IMR-90 (cell line): ENCODE measurements at regions not wholly inside any gene's neighbourhood (a gene's known extent, or its start where the extent isn't known, plus 50 kb on each side); places are given as distances from the start of the nearest gene placed in this dataset.
"Not testable (repeated sequence)": the region's sequence is repeated elsewhere in the genome, so short reads cannot be mapped to it uniquely, and the experiment has no call there.

Experiments
- ATAC-seq: fragments of 200-7000 bp; cut with Tn5 transposase; 2 replicates; pipeline ENCODE4 v1.9.1; 2020; ENCODE audit warnings: low read depth, mild to moderate bottlenecking, moderate library complexity
- BruUV-seq: library from RNA; stranded (reverse); fragments of 400-500 nt; replicated peaks from 2 replicates; lab custom pipeline; 2021; lab: Mats Ljungman, UMichigan
- CTCF ChIA-PET: fragments of 300-600 bp; formaldehyde crosslinking; extraction: SDS; loops from one replicate; lab custom pipeline; 2021; ENCODE audit warnings: antibody characterized with exemption; lab: Yijun Ruan, JAX
- POLR2A ChIA-PET: fragments of 300-600 bp; sonication (Branson Sonifier 250); formaldehyde crosslinking; loops from one replicate; lab custom pipeline; 2022; ENCODE audit warnings: antibody characterized with exemption; ENCODE audit not compliant: unreplicated experiment; lab: Charles Lee
- DNase-seq: peaks from one replicate; pipeline ENCODE4 v3.0.0; 2013
- H2AFZ ChIP-seq: replicated peaks from 2 replicates; pipeline ENCODE3; 2013; ENCODE audit warnings: low read length, mild to moderate bottlenecking; ENCODE audit not compliant: poor library complexity
- H2AK5ac ChIP-seq: 2 replicates; pipeline ENCODE4 v1.6.1; 2013; ENCODE audit warnings: low read depth, low read length, inconsistent platforms
- H2AK9ac ChIP-seq: replicated peaks from 2 replicates; pipeline ENCODE3; 2013; ENCODE audit warnings: mild to moderate bottlenecking, low read depth, low read length, moderate library complexity; ENCODE audit not compliant: poor library complexity
- H2BK120ac ChIP-seq: 2 replicates; pipeline ENCODE4 v1.6.1; 2013; ENCODE audit warnings: low read depth, low read length, inconsistent platforms
- H2BK15ac ChIP-seq: 3 replicates; pipeline ENCODE4 v1.6.1; 2013; ENCODE audit warnings: low read depth, low read length, inconsistent platforms
- H2BK20ac ChIP-seq: 2 replicates; pipeline ENCODE4 v1.6.1; 2013; ENCODE audit warnings: low read depth, mild to moderate bottlenecking, inconsistent platforms, low read length, moderate library complexity
- H2BK5ac ChIP-seq: 2 replicates; pipeline ENCODE4 v1.6.1; 2013; ENCODE audit warnings: mild to moderate bottlenecking, low read depth, low read length, inconsistent platforms; ENCODE audit not compliant: poor library complexity, severe bottlenecking
- H3K14ac ChIP-seq: replicated peaks from 2 replicates; pipeline ENCODE4 v1.6.1; 2013; ENCODE audit warnings: low read depth, low read length, inconsistent platforms
- H3K18ac ChIP-seq: 2 replicates; pipeline ENCODE4 v1.6.1; 2013; ENCODE audit warnings: low read depth, low read length, control low read depth
- H3K23ac ChIP-seq: 2 replicates; pipeline ENCODE4 v1.6.1; 2013; ENCODE audit warnings: low read depth, low read length, inconsistent platforms
- H3K27ac ChIP-seq: 2 replicates; pipeline ENCODE4 v1.5.1; 2013; ENCODE audit warnings: mild to moderate bottlenecking, control low read depth, low read length; ENCODE audit not compliant: insufficient read depth
- H3K27me3 ChIP-seq: 2 replicates; pipeline ENCODE4 v1.6.1; 2013; ENCODE audit warnings: low read length; ENCODE audit not compliant: control insufficient read depth, insufficient read depth
- H3K36me3 ChIP-seq: 2 replicates; pipeline ENCODE4 v1.6.1; 2013; ENCODE audit warnings: low read length, mixed read lengths; ENCODE audit not compliant: control insufficient read depth, insufficient read depth
- H3K4ac ChIP-seq: 2 replicates; pipeline ENCODE4 v1.6.1; 2013; ENCODE audit warnings: low read depth, low read length, inconsistent platforms
- H3K4me1 ChIP-seq: 2 replicates; pipeline ENCODE4 v1.6.1; 2013; ENCODE audit warnings: low read length, mixed read lengths; ENCODE audit not compliant: control insufficient read depth, insufficient read depth
- H3K4me2 ChIP-seq: 2 replicates; pipeline ENCODE4 v1.6.1; 2013; ENCODE audit warnings: low read depth, mild to moderate bottlenecking, control low read depth, low read length, moderate library complexity
- H3K4me3 ChIP-seq: 2 replicates; pipeline ENCODE4 v1.5.1; 2013; ENCODE audit warnings: low read depth, mild to moderate bottlenecking, control low read depth, low read length, moderate library complexity; ENCODE audit not compliant: insufficient read depth
- H3K56ac ChIP-seq: 2 replicates; pipeline ENCODE4 v1.6.1; 2013; ENCODE audit warnings: low read length, inconsistent platforms; ENCODE audit not compliant: insufficient read depth; ENCODE audit errors: extremely low read depth
- H3K79me1 ChIP-seq, 2 experiments: 2 replicates each; pipeline ENCODE4 v1.6.1; 2013; ENCODE audit warnings: low read length in 2 of 2, inconsistent platforms in 1 of 2, low read depth in 1 of 2
- H3K9ac ChIP-seq: 2 replicates; pipeline ENCODE4 v1.6.1; 2013; ENCODE audit warnings: low read depth, low read length, control low read depth
- H3K9me1 ChIP-seq: 2 replicates; pipeline ENCODE4 v1.6.1; 2013; ENCODE audit warnings: low read length, inconsistent platforms; ENCODE audit not compliant: insufficient read depth
- H3K9me3 ChIP-seq: 2 replicates; pipeline ENCODE4 v1.6.1; 2013; ENCODE audit warnings: low read length; ENCODE audit not compliant: control insufficient read depth, insufficient read depth
- H4K20me1 ChIP-seq: 2 replicates; pipeline ENCODE4 v1.6.1; 2013; ENCODE audit warnings: low read length, inconsistent platforms; ENCODE audit not compliant: insufficient read depth
- H4K5ac ChIP-seq: 2 replicates; pipeline ENCODE4 v1.6.1; 2013; ENCODE audit warnings: mild to moderate bottlenecking, low read depth, low read length, control low read depth
- H4K8ac ChIP-seq, 2 experiments: 2 replicates each; pipeline ENCODE4 v1.6.1; 2013; ENCODE audit warnings: low read depth in 2 of 2, low read length in 2 of 2, control low read depth in 1 of 2, inconsistent platforms in 1 of 2
- H4K91ac ChIP-seq: 2 replicates; pipeline ENCODE4 v1.6.1; 2013; ENCODE audit warnings: low read depth, low read length, inconsistent platforms; ENCODE audit not compliant: insufficient read depth
- WGBS, 2 experiments: methylation state at CpG; one replicate each; pipeline versions ENCODE4 v1.1.5 to v1.1.7; 2013; ENCODE audit warnings: missing lambda C conversion rate in 2 of 2; ENCODE audit not compliant: insufficient read length in 1 of 2; ENCODE audit errors: extremely low coverage in 2 of 2; 5-methylcytosine and 5-hydroxymethylcytosine counted together
- dilution Hi-C: fragments of 300-500 bp; cut with HindIII; formaldehyde crosslinking; loops from one replicate; pipeline ENCODE4 v1.14.3; 2018; ENCODE audit warnings: low sequenced_read_pairs; ENCODE audit not compliant: unreplicated experiment
- in situ Hi-C: fragments of 300-500 bp; cut with MboI; formaldehyde crosslinking; loops from 3 replicates; pipeline ENCODE4 v1.14.3; 2019; ENCODE audit warnings: low sequenced_read_pairs, inconsistent platforms, mixed read lengths
- intact Hi-C: fragments of 100-400 bp; cut with micrococcal nuclease; formaldehyde crosslinking; loops from 2 replicates; pipeline ENCODE4 v1.10.0; 2022

DNA sequence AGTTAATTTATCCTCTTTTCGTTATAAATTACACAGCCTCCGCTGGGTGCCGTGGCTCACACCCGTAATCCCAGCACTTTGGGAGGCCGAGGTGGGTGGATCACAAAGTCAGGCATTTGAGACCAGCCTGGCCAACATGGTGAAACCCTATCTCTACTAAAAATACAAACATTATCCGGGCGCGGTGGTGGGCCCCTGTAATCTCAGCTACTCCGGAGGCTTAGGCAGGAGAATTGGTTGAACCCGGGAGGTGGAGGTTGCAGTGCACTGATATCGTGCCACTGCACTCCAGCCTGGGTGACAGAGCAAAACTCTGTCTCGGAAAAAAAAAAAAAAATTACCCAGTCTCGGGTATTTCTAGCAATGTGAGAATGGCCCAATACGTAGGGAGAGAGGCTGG is 590.6 kb downstream of the RFPL4B start:
- H4K91ac ChIP-seq, H2AFZ ChIP-seq, H3K79me1 ChIP-seq, H3K4me1 ChIP-seq, POLR2A ChIA-PET, ATAC-seq, H2AK5ac ChIP-seq, H3K27me3 ChIP-seq, H3K14ac ChIP-seq, H2AK9ac ChIP-seq, intact Hi-C loops, H3K9ac ChIP-seq, H3K9me1 ChIP-seq, H2BK15ac ChIP-seq, H3K9me3 ChIP-seq, H4K8ac ChIP-seq, H3K56ac ChIP-seq, H3K36me3 ChIP-seq, H3K4me3 ChIP-seq, H4K5ac ChIP-seq, dilution Hi-C loops, H2BK5ac ChIP-seq, BruUV-seq, H2BK120ac ChIP-seq, in situ Hi-C loops, H3K27ac ChIP-seq, H3K4ac ChIP-seq, H3K23ac ChIP-seq, H3K18ac ChIP-seq, H4K20me1 ChIP-seq, H3K4me2 ChIP-seq, DNase-seq: not testable (repeated sequence)
- H2BK20ac ChIP-seq = peak overlapping the region; percentile 41; the same call in 1 of the 2 replicates
- no CpG with 5 or more reads among the region's 14 CpGs for WGBS, 2 experiments
- CTCF ChIA-PET = interaction anchor here (0.6 kb wide), 2 partner anchors 10 to 11 kb away, joined by 3 read pairs; no protein-coding TSS in a partner anchor
